Activated T-cell treated with anti-CD3 and anti-CD28 coated beads, Interleukin-2, amount 50 U/mL, for 4 hours (primary cell): ENCODE measurements at regions not wholly inside any gene's neighbourhood (a gene's known extent, or its start where the extent isn't known, plus 50 kb on each side); places are given as distances from the start of the nearest gene placed in this dataset.

Experiments
- ATAC-seq, 2 donors: fragments of 200-7000 bp; cut with Tn5 transposase; one replicate each; pipeline ENCODE4 v1.10.0; 2021
- DNase-seq: peaks from one replicate; pipeline ENCODE4 v3.0.0-alpha.2; 2020
- H3K27me3 Mint-ChIP-seq: one replicate; pipeline ENCODE4 v1.8.0; 2021; ENCODE audit warnings: low read depth, mixed read lengths
- H3K36me3 Mint-ChIP-seq: one replicate; pipeline ENCODE4 v1.8.0; 2022; ENCODE audit warnings: mixed read lengths; ENCODE audit not compliant: insufficient read depth
- H3K4me1 Mint-ChIP-seq: one replicate; pipeline ENCODE4 v1.8.0; 2021; ENCODE audit warnings: low read depth, mixed read lengths
- H3K4me3 Mint-ChIP-seq: one replicate; pipeline ENCODE4 v1.8.0; 2021; ENCODE audit warnings: mild to moderate bottlenecking, moderate library complexity, mixed read lengths
- H3K9me3 Mint-ChIP-seq: one replicate; pipeline ENCODE4 v1.8.0; 2021; ENCODE audit warnings: mixed read lengths

DNA sequence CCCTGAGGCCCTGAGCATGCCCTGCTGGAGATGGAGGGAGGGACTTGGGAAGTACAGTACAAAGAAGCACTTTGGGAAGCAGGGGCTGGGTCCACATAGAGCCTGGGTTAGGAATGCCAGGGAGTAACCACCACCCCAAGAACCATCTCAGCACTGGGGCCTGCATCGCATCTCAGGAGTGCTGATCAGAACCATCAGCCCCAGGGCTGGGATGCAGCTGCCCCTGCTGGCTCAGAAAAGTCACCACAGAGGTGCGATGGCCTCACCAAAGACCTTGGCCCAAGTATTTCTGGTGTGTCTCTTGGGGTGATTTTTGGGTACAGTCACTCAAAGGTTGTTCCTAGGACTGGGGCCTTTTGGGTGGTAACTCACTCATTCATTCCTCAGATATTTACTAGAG lies 236.8 kb upstream of the MVB12B start:
- Mint-ChIP-seq H3K36me3 (no peaks in the 10 kb centered on the region), H3K27me3 (peaks cover 8% of the 10 kb centered on the region), H3K4me3 (no peak overlapping the region), H3K4me1 (no peaks in the 10 kb centered on the region), H3K9me3 (no peaks in the 10 kb centered on the region)
- no peak for DNase-seq
- no peak for ATAC-seq

DNA sequence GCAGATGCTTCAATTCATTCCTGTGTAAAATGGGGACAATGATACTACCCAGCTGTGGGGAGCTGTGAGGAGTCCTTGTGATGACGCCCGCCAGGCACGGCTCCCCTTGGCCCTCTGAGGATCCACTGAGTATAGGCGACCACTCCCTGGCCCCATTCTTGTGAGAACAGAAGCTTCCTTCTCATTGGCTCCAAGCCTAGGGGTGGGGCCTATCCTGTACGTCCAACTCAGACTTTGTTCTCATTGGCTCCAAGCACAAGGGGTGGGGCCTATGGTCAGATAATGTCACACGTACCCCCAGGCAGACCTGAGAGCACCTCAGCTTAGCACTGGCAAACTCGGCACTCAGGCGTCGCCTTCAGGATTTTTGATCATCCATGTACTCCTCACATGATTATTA lies 232.9 kb upstream of the MVB12B start:
- Mint-ChIP-seq H3K27me3 (peaks cover 4% of the 10 kb centered on the region), H3K4me3 (no peak overlapping the region), H3K9me3 (no peaks in the 10 kb centered on the region), H3K36me3 (no peaks in the 10 kb centered on the region), H3K4me1 (no peaks in the 10 kb centered on the region)
- no peak for DNase-seq
- ATAC-seq: no peak

DNA sequence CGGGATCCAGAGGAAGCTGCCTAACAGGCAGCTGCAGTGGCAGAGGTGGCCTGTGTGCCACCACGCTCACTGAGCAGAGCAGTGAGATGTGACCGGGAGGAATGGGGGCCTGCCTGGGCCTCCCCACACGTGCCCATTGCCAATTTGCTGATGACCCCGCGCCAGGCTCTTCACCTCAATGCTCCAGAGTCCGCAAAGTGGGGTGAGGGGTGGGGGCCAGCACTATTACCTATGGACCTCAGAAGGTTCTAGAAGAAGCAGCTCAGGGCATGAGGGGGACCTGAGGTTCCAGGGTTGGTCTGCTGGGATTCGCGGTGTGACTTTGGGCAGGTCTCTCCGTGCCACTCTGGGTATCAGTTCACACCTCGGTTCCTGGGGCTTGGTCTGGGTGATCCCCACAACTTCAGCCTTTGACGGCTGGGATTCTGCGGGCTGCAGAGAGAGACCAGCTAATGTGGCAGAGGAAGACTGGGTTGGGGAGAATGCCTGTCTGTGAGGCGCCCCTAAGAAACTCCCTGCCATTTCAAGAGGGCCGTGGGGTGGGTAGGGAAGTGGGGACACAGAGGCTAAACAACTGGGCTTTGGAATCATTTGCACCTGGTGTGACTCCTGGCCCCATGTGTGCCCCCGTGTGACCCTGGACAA lies 231.0 kb upstream of the MVB12B start:
- Mint-ChIP-seq H3K27me3 (peaks cover 4% of the 10 kb centered on the region), H3K4me1 (no peaks in the 10 kb centered on the region), H3K36me3 (no peaks in the 10 kb centered on the region), H3K4me3 (no peak overlapping the region), H3K9me3 (no peaks in the 10 kb centered on the region)
- DNase-seq (no peak), ATAC-seq (no peak)

DNA sequence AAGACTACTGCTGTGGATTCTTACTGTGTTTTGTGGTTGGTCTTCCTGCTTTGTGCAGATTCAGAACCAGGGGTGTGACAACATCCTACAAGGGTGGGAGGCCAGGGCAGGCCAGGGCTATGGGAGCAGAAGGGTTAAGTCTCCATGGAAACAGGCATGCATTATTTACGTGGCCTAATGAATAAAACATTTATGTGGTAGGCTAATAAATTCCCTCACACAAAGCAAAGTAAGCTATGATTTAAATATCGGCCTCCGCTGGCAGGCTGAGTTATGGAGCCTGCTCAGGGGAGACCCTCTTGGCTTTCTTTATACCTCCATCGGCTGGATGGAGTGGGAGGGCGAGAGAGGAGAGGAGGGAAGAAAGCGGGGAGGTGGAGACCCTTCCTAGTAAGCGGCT lies 230.3 kb upstream of the MVB12B start:
- ATAC-seq: no peak
- DNase-seq: no peak
- Mint-ChIP-seq H3K4me1 (no peaks in the 10 kb centered on the region), H3K4me3 (no peak overlapping the region), H3K27me3 (peaks cover 8% of the 10 kb centered on the region), H3K36me3 (no peaks in the 10 kb centered on the region), H3K9me3 (no peaks in the 10 kb centered on the region)

DNA sequence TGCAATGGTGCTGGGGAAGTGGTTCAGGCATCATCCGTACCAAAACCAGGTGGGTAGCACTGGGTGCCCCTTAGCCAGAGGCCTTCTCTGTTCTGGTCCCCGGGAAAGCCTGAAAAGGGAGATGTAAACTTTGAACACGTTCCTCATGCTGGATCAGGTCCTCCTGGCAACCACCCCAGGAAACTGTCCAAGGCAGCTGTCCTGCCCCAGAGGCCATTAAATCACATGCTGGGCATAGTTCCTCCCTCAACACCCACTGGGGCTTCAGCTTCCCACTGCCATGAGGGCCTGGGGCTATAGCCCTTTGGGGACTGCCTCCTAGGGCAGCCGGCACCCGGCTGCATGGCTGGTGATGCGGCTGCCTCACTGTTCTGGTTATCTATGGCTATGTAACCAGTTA lies 228.9 kb upstream of the MVB12B start:
- no peaks in the 10 kb centered on the region for H3K36me3 Mint-ChIP-seq
- DNase-seq: no peak
- no peak overlapping the region for H3K4me3 Mint-ChIP-seq
- ATAC-seq: no peak
- H3K9me3 Mint-ChIP-seq: no peaks in the 10 kb centered on the region
- no peaks in the 10 kb centered on the region for H3K4me1 Mint-ChIP-seq
- peaks cover 11% of the 10 kb centered on the region for H3K27me3 Mint-ChIP-seq

DNA sequence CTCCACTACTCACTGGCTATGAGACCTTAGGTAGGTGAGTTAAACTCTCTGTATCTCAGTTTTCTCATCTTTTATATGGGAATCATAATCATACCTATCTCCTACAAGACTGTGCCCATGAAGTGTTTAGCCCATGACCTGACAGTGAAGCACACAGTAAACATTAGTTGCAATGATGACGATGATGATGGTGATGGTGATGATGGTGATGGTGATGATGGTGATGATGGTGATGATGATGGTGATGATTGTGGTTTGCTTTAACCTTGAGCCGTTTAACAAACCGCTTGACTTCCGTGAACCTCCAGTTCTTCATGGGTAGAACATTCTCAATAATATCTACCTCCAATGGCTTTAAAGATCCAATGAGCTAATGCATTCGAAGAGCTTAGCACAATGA lies 220.2 kb upstream of the MVB12B start:
- H3K9me3 Mint-ChIP-seq: no peaks in the 10 kb centered on the region
- no peaks in the 10 kb centered on the region for H3K36me3 Mint-ChIP-seq
- DNase-seq: no peak
- no peak overlapping the region for H3K4me3 Mint-ChIP-seq
- no peaks in the 10 kb centered on the region for H3K4me1 Mint-ChIP-seq
- peaks cover 30% of the 10 kb centered on the region for H3K27me3 Mint-ChIP-seq
- no peak for ATAC-seq

DNA sequence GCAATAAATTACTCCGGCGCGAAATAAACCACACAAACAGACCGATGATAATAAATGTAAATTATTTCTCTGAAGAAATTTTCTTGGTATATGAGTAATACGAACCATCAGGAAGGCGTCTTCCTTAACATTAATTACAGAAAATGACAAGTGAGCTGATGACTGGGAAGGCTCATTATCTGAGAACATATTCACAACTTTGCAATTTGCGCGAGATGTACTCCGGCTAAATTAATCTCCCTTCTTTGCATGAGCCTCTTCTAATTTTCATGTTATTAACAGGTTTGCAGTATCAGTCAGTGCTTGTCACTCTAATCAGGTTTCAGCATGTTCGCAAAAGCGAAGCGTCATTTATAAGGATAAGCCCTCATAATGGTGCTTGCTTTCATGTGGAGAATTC lies 218.9 kb upstream of the MVB12B start:
- Mint-ChIP-seq H3K36me3 (no peaks in the 10 kb centered on the region), H3K9me3 (no peaks in the 10 kb centered on the region), H3K27me3 (peaks cover 32% of the 10 kb centered on the region), H3K4me3 (no peak overlapping the region), H3K4me1 (no peaks in the 10 kb centered on the region)
- no peak for DNase-seq
- no peak for ATAC-seq

DNA sequence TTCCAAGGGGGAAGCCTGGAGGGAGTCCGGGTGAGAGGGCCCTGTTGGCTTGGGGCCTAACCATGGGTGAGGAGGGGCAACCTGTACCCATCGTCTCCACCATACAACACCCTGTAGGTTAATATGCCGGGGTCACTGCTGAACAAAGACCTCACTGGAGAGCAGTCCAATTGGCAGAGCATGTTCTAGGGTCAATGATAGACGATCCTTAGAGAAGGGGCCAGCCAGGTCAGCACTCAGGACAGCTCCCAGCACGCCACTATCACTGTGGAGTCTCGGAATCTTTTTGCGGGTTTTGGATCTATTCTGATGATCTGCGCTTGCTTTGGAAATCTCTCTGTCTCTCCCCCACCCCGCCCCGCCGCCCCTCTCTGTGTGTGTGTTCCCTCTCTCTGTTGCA lies 218.4 kb upstream of the MVB12B start:
- Mint-ChIP-seq H3K4me3 (no peak overlapping the region), H3K36me3 (no peaks in the 10 kb centered on the region), H3K9me3 (no peaks in the 10 kb centered on the region), H3K27me3 (peaks cover 32% of the 10 kb centered on the region), H3K4me1 (no peaks in the 10 kb centered on the region)
- ATAC-seq: no peak
- no peak for DNase-seq

DNA sequence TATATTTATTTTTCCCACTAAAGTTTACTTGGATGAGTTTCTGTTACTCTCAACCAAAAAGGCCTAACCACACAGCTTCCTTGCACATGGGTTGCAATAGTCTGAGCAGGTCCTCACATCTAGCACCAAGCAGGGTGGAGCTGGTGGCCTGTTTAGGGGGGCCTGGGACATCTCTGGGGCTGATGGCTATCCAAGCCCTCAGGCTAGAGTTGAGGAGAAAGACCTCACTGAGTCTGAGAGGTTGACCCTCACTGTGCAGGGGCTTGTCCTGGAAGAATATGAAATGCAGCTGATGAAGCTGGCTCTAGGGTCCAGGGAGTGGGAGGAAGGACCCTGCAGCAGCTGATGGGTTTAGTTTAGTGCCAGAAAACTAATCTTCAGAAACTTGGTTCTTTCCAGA lies 217.1 kb upstream of the MVB12B start:
- no peaks in the 10 kb centered on the region for H3K4me1 Mint-ChIP-seq
- peaks cover 35% of the 10 kb centered on the region for H3K27me3 Mint-ChIP-seq
- no peaks in the 10 kb centered on the region for H3K9me3 Mint-ChIP-seq
- H3K4me3 Mint-ChIP-seq: no peak overlapping the region
- DNase-seq (no peak), ATAC-seq (no peak)
- no peaks in the 10 kb centered on the region for H3K36me3 Mint-ChIP-seq

DNA sequence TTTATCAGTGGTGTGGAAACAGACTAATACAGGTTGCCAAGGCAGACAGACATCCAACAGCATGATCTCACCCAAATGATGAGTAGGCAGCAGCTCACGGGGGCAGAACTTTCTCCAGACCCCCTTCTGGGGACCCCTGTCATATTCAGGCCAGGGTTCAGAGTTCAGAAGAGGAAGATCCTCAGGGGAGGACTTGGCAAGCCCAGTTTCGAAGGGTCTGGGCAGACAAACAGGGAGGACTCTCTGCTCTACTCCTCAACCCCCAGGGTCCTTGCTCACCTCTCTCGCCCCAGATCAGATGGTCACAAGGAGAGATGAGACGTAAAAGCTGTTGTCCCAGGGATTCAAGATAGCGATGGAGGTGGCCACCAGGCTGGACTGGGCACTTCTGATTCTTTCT lies 215.1 kb upstream of the MVB12B start:
- Mint-ChIP-seq H3K9me3 (no peaks in the 10 kb centered on the region), H3K4me3 (no peak overlapping the region), H3K4me1 (no peaks in the 10 kb centered on the region), H3K27me3 (peaks cover 34% of the 10 kb centered on the region), H3K36me3 (no peaks in the 10 kb centered on the region)
- DNase-seq (no peak), ATAC-seq (no peak)

DNA sequence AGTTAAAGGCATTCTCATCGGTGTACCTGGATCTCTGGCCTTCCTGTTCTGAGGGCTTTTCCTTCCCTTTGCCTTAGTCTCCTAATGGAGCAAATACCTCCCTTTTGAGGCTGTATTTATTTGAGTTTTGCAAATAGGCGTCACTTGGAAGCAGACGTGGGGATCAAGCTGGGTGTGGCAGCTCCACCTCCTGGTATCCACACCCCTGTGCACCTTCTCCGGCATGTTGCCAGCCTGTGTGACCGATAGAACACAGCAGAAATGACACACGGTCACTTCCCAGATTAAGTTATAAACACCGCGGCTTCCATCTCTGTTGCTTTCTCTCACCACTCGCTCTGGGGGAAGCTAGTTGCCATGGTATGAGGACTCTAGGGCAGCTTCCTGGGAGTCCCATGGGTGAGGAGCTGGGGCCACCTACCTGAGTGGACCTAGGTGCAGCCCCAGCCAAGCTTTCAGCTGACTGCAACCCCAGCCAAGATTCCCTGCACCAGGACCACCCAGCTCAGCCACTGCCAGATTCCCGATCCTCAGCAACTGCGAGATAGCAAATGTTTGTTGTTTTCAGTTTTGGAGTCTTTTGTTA lies 214.4 kb upstream of the MVB12B start:
- DNase-seq (no peak), ATAC-seq (no peak)
- no peaks in the 10 kb centered on the region for H3K9me3 Mint-ChIP-seq
- H3K27me3 Mint-ChIP-seq: peaks cover 34% of the 10 kb centered on the region
- H3K4me1 Mint-ChIP-seq: no peaks in the 10 kb centered on the region
- H3K36me3 Mint-ChIP-seq: no peaks in the 10 kb centered on the region
- no peak overlapping the region for H3K4me3 Mint-ChIP-seq

DNA sequence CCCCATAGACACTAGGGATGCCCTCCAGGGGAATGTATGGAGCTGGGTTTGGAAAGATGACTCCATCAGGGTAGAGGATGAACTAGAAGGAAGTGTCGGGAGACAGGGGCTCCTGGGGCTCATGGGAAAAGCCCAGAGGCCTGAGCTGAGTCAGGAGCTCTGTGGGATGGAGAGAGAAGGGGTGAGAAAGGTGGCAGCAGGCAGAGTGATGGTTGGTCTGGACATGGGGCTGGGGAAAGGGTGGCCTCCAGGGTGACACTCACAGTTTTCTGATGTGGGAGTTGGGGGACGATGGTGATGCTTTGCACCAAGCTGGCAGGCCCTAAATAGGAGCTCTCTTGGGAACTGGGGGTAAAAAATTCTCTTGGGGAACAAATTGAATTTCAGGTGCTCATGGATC lies 213.5 kb upstream of the MVB12B start:
- Mint-ChIP-seq H3K4me1 (no peaks in the 10 kb centered on the region), H3K27me3 (peaks cover 33% of the 10 kb centered on the region), H3K9me3 (no peaks in the 10 kb centered on the region), H3K4me3 (no peak overlapping the region), H3K36me3 (no peaks in the 10 kb centered on the region)
- ATAC-seq (no peak), DNase-seq (no peak)

DNA sequence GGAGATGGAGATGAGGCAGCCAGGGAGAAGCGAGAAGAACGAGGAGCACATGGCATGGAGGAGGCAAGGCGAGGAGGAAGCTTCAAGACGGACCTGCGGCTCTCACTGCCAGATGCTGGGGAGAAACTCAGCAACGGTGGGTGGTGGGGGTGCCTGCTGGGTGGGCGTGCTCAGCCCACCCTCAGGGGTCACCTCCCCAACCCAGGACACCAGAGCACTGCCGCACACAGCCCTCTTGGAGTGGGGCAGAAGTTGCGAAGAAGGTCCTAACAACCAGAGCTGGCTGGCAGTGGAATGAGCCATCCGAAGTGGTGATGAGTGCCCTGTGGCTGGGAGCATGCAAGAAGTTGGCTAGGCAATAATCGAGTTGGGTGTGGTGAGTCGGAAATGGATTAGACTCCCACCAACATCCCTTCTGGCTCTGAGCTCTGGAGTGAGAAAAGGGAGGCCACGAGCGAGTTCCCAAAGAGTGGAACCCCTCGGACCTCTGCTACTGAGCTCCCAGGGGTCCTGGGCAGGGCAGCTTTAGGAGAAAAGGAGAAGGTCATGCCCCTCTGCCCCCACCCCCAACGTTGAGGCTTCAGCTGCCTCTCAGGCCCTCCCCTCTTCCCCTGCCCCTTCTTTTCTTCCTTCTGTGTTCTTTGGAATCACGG lies 212.7 kb upstream of the MVB12B start:
- Mint-ChIP-seq H3K9me3 (no peaks in the 10 kb centered on the region), H3K4me3 (no peak overlapping the region), H3K27me3 (peaks cover 26% of the 10 kb centered on the region), H3K36me3 (no peaks in the 10 kb centered on the region), H3K4me1 (no peaks in the 10 kb centered on the region)
- ATAC-seq: no peak
- DNase-seq: no peak

DNA sequence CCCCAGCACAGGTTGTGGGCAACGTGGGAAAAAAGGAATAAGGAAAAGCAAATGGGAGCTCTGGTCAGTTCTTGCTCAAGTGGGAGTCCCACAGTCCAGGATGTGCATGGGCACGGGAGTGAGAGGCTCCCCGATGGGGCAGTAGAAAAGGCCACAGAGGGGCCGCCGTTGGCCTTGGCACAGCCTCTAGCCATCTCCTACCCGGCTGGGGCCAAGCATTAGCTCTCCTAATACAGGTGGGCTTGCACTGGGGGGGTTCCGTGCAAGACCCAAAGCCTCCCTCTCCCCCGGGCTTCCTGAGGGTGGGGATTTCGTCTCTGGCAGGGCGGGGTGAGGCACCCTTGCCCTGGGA lies 212.2 kb upstream of the MVB12B start:
- no peak for DNase-seq
- Mint-ChIP-seq H3K4me1 (no peaks in the 10 kb centered on the region), H3K9me3 (no peaks in the 10 kb centered on the region), H3K27me3 (peaks cover 26% of the 10 kb centered on the region), H3K36me3 (no peaks in the 10 kb centered on the region), H3K4me3 (no peak overlapping the region)
- ATAC-seq: no peak

DNA sequence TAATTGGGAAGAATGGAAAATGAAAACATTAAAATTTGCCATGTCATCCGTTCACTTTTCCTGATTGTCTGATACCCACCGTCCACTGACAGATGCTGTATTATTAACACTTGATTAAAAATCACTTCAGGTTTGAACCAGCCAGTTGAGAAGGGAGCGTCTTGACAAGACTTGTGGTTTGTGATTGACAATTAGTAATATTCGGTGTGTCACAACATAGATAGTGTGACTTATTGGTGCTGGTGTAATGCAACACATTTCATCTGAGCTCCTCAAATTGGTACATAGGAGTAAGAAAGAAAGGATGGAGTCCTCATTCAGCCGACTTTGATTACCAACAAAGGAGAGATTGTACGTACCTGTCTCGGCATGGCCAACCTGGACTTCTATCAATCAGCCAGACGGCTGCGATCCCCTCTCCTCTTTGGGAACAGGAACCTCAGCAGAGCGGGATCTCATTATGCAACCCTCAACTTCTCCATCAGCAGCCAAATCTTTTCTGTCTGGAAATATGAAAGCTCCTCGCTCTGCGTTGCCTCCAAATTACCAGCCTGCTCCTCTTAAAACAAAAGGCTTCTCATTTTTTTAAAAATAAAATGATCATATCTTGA lies 211.7 kb upstream of the MVB12B start:
- Mint-ChIP-seq H3K9me3 (no peaks in the 10 kb centered on the region), H3K27me3 (peaks cover 29% of the 10 kb centered on the region), H3K4me3 (no peak overlapping the region), H3K4me1 (no peaks in the 10 kb centered on the region), H3K36me3 (no peaks in the 10 kb centered on the region)
- ATAC-seq (no peak), DNase-seq (no peak)
